CD14-positive monocyte (primary cell): ENCODE measurements at regions not wholly inside any gene's neighbourhood (a gene's known extent, or its start where the extent isn't known, plus 50 kb on each side); places are given as distances from the start of the nearest gene placed in this dataset.

Experiments used
- DNase-seq, 3 donors: peaks; one replicate each; pipeline ENCODE4 v3.0.0-alpha.2; 2011 to 2022
- H2AFZ ChIP-seq: 2 replicates; pipeline ENCODE4 v1.6.0; 2012; ENCODE audit warnings: mild to moderate bottlenecking, low read depth, low read length, inconsistent platforms; ENCODE audit not compliant: insufficient read depth, poor library complexity, severe bottlenecking
- H3K27ac ChIP-seq, 2 donors: 1 replicate in 1 of 2; 2 replicates in 1 of 2; pipeline ENCODE4 v1.5.1; 2012 to 2013; ENCODE audit warnings: low read length in 2 of 2, control low read depth in 1 of 2, inconsistent platforms in 1 of 2, low read depth in 1 of 2, mild to moderate bottlenecking in 1 of 2
- H3K27me3 ChIP-seq, 2 donors: one replicate each; pipeline versions ENCODE4 v1.6.0 to v1.6.1; 2011 to 2013; ENCODE audit warnings: low read length in 2 of 2; ENCODE audit not compliant: control insufficient read depth in 2 of 2, insufficient read depth in 2 of 2
- H3K36me3 ChIP-seq, 2 donors: replicated peaks in 1 of 2; 1 replicate in 1 of 2; 2 replicates in 1 of 2; pipeline versions ENCODE4 v1.5.1 to v1.6.1; 2012 to 2013; ENCODE audit warnings: low read length in 2 of 2, control low read depth in 1 of 2, inconsistent platforms in 1 of 2, mild to moderate bottlenecking in 1 of 2; ENCODE audit not compliant: insufficient read depth in 2 of 2, control insufficient read depth in 1 of 2
- H3K4me1 ChIP-seq, 2 donors: 1 replicate in 1 of 2; 2 replicates in 1 of 2; pipeline versions ENCODE4 v1.5.1 to v1.6.1; 2012 to 2013; ENCODE audit warnings: low read length in 2 of 2, control low read depth in 1 of 2, inconsistent platforms in 1 of 2, mild to moderate bottlenecking in 1 of 2, moderate library complexity in 1 of 2; ENCODE audit not compliant: insufficient read depth in 2 of 2, control insufficient read depth in 1 of 2
- H3K4me2 ChIP-seq: replicated peaks from 2 replicates; pipeline ENCODE3; 2012; ENCODE audit warnings: low read length, moderate library complexity, mild to moderate bottlenecking; ENCODE audit not compliant: poor library complexity, severe bottlenecking; ENCODE audit errors: extremely low read depth
- H3K4me3 ChIP-seq, 3 experiments: fragments of 200-600 bp in 1 of 3; sonication (generic) in 1 of 3; replicated peaks in 1 of 3; 1 replicate in 2 of 3; 2 replicates in 1 of 3; pipeline ENCODE4 v1.5.1; 2011 to 2013; ENCODE audit warnings: low read length in 3 of 3, mild to moderate bottlenecking in 3 of 3, control low read depth in 2 of 3, low read depth in 2 of 3, inconsistent platforms in 1 of 3, moderate library complexity in 1 of 3
- H3K79me2 ChIP-seq: 2 replicates; pipeline ENCODE4 v1.6.0; 2012; ENCODE audit warnings: mild to moderate bottlenecking, control low read depth, inconsistent platforms, low read length, moderate library complexity; ENCODE audit not compliant: insufficient read depth
- H3K9ac ChIP-seq: 2 replicates; pipeline ENCODE4 v1.6.0; 2017; ENCODE audit warnings: low read length, mild to moderate bottlenecking; ENCODE audit not compliant: insufficient read depth, poor library complexity, severe bottlenecking
- H3K9me3 ChIP-seq, 2 donors: replicated peaks in 1 of 2; 1 replicate in 1 of 2; 2 replicates in 1 of 2; pipeline versions ENCODE4 v1.5.1 to v1.6.1; 2012 to 2013; ENCODE audit warnings: low read length in 2 of 2, control low read depth in 1 of 2; ENCODE audit not compliant: control insufficient read depth in 1 of 2, insufficient read depth in 1 of 2
- H4K20me1 ChIP-seq: 2 replicates; pipeline ENCODE4 v1.6.0; 2012; ENCODE audit warnings: mild to moderate bottlenecking, low read length, control low read depth, moderate library complexity; ENCODE audit not compliant: insufficient read depth
- H3K27ac Mint-ChIP-seq, 7 donors: one replicate each; pipeline ENCODE4 v1.8.0; 2020; ENCODE audit warnings: mild to moderate bottlenecking in 7 of 7, mixed read lengths in 7 of 7, moderate library complexity in 6 of 7, inconsistent platforms in 2 of 7
- H3K27me3 Mint-ChIP-seq, 3 donors: one replicate each; pipeline ENCODE4 v1.8.0; 2021 to 2022; ENCODE audit warnings: low read depth in 3 of 3, mild to moderate bottlenecking in 3 of 3, mixed read lengths in 3 of 3, moderate library complexity in 3 of 3, inconsistent platforms in 1 of 3
- H3K36me3 Mint-ChIP-seq, 2 donors: one replicate each; pipeline ENCODE4 v1.8.0; 2020; ENCODE audit warnings: mixed read lengths in 2 of 2, inconsistent platforms in 1 of 2, mild to moderate bottlenecking in 1 of 2
- H3K4me1 Mint-ChIP-seq: one replicate; pipeline ENCODE4 v1.8.0; 2020; ENCODE audit warnings: mild to moderate bottlenecking, mixed read lengths
- H3K4me3 Mint-ChIP-seq, 2 donors: one replicate each; pipeline ENCODE4 v1.8.0; 2020; ENCODE audit warnings: mild to moderate bottlenecking in 2 of 2, mixed read lengths in 2 of 2, moderate library complexity in 1 of 2
- H3K9me3 Mint-ChIP-seq, 7 donors: one replicate each; pipeline ENCODE4 v1.8.0; 2020 to 2022; ENCODE audit warnings: mixed read lengths in 7 of 7, mild to moderate bottlenecking in 6 of 7, moderate library complexity in 6 of 7, inconsistent platforms in 2 of 7
- WGBS: methylation state at CpG from one replicate; pipeline ENCODE4 v1.1.5; 2013; ENCODE audit warnings: missing lambda C conversion rate; ENCODE audit not compliant: insufficient coverage; 5-methylcytosine and 5-hydroxymethylcytosine counted together
- intact Hi-C, 2 donors: fragments of 100-400 bp; cut with micrococcal nuclease; formaldehyde crosslinking; loops; one replicate each; pipeline versions ENCODE4 v1.15.0 to v1.15.1; 2023
- TF ChIP-seq, protein P1 (sequence below): fragments of 200-600 bp; IDR thresholded peaks from one replicate; pipeline ENCODE4 v1.8.0; 2022; ENCODE audit warnings: antibody characterized with exemption, mild to moderate bottlenecking

DNA sequence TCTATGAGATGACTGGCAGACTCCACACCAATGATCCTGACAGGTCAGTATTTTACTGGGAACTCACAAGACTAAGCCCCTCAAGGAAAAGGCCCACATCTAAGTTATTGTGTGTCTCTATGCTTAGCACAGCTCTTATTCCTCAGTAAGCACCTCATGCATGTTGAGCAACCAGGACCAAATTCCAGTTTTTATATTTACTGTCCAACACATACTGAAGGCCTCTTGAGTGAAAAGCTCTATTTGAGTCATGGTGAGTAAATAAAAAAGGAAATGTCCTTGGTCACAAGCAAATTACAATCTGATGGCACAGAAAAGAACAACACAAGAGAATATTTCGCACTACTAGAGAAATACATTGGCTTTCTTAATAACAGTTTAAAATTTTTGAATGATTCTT, 87.9 kb upstream of the ETAA1 start:
- Histone ChIP-seq H3K27me3 (no peaks in the 10 kb centered on the region), H3K36me3 (no peaks in the 10 kb centered on the region), H2AFZ (no peak overlapping the region), H3K27ac (no peak overlapping the region), H3K4me2 (no peak overlapping the region), H3K9me3 (no peaks in the 10 kb centered on the region), H3K9ac (no peak overlapping the region), H4K20me1 (no peaks in the 10 kb centered on the region), H3K79me2 (no peaks in the 10 kb centered on the region), H3K4me3 (no peak overlapping the region), H3K4me1 (no peaks in the 10 kb centered on the region)
- Mint-ChIP-seq H3K4me1 (no peaks in the 10 kb centered on the region), H3K4me3 (no peak overlapping the region), H3K36me3 (no peaks in the 10 kb centered on the region), H3K27me3 (peaks cover 0 to 4% (median 0%) of the 10 kb centered on the region in 3 donors), H3K9me3 (peaks cover 0 to 4% (median 0%) of the 10 kb centered on the region in 7 donors), H3K27ac (no peak overlapping the region)
- no CpG with 5 or more reads among the region's 1 CpG for WGBS
- TF ChIP-seq, protein P1, sequence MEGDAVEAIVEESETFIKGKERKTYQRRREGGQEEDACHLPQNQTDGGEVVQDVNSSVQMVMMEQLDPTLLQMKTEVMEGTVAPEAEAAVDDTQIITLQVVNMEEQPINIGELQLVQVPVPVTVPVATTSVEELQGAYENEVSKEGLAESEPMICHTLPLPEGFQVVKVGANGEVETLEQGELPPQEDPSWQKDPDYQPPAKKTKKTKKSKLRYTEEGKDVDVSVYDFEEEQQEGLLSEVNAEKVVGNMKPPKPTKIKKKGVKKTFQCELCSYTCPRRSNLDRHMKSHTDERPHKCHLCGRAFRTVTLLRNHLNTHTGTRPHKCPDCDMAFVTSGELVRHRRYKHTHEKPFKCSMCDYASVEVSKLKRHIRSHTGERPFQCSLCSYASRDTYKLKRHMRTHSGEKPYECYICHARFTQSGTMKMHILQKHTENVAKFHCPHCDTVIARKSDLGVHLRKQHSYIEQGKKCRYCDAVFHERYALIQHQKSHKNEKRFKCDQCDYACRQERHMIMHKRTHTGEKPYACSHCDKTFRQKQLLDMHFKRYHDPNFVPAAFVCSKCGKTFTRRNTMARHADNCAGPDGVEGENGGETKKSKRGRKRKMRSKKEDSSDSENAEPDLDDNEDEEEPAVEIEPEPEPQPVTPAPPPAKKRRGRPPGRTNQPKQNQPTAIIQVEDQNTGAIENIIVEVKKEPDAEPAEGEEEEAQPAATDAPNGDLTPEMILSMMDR, result no peak
- no peak for DNase-seq
- intact Hi-C loops, result no loop called here

DNA sequence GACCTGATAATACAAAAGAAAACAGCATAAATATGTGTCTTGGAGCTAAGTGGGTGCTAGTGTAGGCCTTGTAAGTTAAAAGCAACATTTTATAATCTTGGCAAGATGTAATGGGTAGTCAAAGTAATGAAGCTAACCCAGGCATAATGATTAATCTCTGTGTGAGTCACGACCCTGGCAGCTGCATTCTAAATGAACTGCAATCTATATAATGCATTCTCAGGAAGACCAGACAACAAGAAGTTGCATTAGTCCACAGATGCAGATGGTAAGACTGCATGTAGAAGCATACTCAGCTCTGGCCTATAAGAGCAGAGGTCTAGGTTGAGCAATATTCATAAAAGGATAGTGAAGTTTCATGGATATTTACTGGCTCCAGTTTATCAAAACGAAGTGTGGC, 85.6 kb upstream of the ETAA1 start:
- Mint-ChIP-seq H3K9me3 (peaks cover 0 to 5% (median 3%) of the 10 kb centered on the region in 7 donors), H3K36me3 (no peaks in the 10 kb centered on the region), H3K4me3 (no peak overlapping the region), H3K27me3 (peaks cover 0 to 2% (median 0%) of the 10 kb centered on the region in 3 donors), H3K27ac (no peak overlapping the region), H3K4me1 (no peaks in the 10 kb centered on the region)
- H3K4me1 ChIP-seq, result no peaks in the 10 kb centered on the region
- no peaks in the 10 kb centered on the region for H3K27me3 ChIP-seq
- TF ChIP-seq, protein P1, result no peak
- no CpG with 5 or more reads among the region's 2 CpGs for WGBS
- no peak overlapping the region for H3K27ac ChIP-seq
- H3K36me3 ChIP-seq, result no peaks in the 10 kb centered on the region
- no peaks in the 10 kb centered on the region for H3K9me3 ChIP-seq
- intact Hi-C loops, result no loop called here
- no peak overlapping the region for H3K4me3 ChIP-seq
- H4K20me1 ChIP-seq, result no peaks in the 10 kb centered on the region
- H3K79me2 ChIP-seq, result no peaks in the 10 kb centered on the region
- H3K4me2 ChIP-seq, result no peak overlapping the region
- no peak overlapping the region for H2AFZ ChIP-seq
- DNase-seq, result no peak
- no peak overlapping the region for H3K9ac ChIP-seq
